Progenitor cell of endocrine pancreas (in vitro differentiated cells): ENCODE measurements at regions not wholly inside any gene's neighbourhood (a gene's known extent, or its start where the extent isn't known, plus 50 kb on each side); places are given as distances from the start of the nearest gene placed in this dataset.

ENCODE experiments used
- DNase-seq: peaks from one replicate; pipeline ENCODE4 v3.0.0; 2021; ENCODE audit warnings: low spot score; ENCODE audit not compliant: unreplicated experiment
- H3K27ac Mint-ChIP-seq: 2 replicates; pipeline ENCODE4 v1.8.0; 2021; ENCODE audit warnings: mild to moderate bottlenecking, moderate library complexity, mixed read lengths
- H3K27me3 Mint-ChIP-seq: 2 replicates; pipeline ENCODE4 v1.8.0; 2021; ENCODE audit warnings: mixed read lengths
- H3K36me3 Mint-ChIP-seq: 2 replicates; pipeline ENCODE4 v1.8.0; 2022; ENCODE audit warnings: mixed read lengths; ENCODE audit not compliant: insufficient read depth
- H3K4me1 Mint-ChIP-seq: 2 replicates; pipeline ENCODE4 v1.8.0; 2021; ENCODE audit warnings: low read depth, mixed read lengths
- H3K4me3 Mint-ChIP-seq: 2 replicates; pipeline ENCODE4 v1.8.0; 2021; ENCODE audit warnings: low read depth, mild to moderate bottlenecking, moderate library complexity, mixed read lengths
- H3K9me3 Mint-ChIP-seq: 2 replicates; pipeline ENCODE4 v1.8.0; 2021; ENCODE audit warnings: low read depth, mixed read lengths
- TF ChIP-seq, protein P1 (sequence below): fragments of 200-600 bp; sonication (generic); IDR thresholded peaks from one replicate; pipeline ENCODE4 v1.5.0; 2021; ENCODE audit warnings: antibody characterized with exemption, mild to moderate bottlenecking; ENCODE audit not compliant: unreplicated experiment

- Mint-ChIP-seq H3K36me3 (no peaks in the 10 kb centered on the region), H3K27ac (no peak overlapping the region), H3K4me1 (no peaks in the 10 kb centered on the region), H3K27me3 (peaks cover 6% of the 10 kb centered on the region), H3K4me3 (no peak overlapping the region), H3K9me3 (no peaks in the 10 kb centered on the region)
- TF ChIP-seq, protein P1, sequence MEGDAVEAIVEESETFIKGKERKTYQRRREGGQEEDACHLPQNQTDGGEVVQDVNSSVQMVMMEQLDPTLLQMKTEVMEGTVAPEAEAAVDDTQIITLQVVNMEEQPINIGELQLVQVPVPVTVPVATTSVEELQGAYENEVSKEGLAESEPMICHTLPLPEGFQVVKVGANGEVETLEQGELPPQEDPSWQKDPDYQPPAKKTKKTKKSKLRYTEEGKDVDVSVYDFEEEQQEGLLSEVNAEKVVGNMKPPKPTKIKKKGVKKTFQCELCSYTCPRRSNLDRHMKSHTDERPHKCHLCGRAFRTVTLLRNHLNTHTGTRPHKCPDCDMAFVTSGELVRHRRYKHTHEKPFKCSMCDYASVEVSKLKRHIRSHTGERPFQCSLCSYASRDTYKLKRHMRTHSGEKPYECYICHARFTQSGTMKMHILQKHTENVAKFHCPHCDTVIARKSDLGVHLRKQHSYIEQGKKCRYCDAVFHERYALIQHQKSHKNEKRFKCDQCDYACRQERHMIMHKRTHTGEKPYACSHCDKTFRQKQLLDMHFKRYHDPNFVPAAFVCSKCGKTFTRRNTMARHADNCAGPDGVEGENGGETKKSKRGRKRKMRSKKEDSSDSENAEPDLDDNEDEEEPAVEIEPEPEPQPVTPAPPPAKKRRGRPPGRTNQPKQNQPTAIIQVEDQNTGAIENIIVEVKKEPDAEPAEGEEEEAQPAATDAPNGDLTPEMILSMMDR: no peak
- DNase-seq: no peak
Observed at GRCh38 chr3:146838221-146838620, 233.1 kb upstream of the PLSCR5 start.

DNA sequence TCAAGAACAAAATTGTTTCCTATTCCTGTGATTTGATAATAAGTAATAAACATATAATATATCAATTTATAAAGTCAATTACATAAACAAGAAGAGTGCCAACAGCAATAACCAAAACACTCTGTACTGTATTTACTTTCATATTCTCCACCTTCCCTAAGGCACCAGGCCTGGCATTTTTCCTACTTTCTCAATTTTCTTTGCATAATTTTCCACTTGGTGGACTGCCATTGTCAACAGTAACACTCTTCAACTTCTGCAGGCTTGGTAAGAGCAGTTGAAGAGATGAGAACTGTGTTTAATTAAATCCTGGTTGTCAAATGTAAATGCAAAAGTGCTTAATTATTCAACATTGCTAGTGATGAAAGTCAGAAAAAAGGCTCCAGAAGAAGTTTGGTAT, 229.8 kb upstream of the PLSCR5 start:
- DNase-seq: no peak
- Mint-ChIP-seq H3K4me1 (no peaks in the 10 kb centered on the region), H3K27ac (no peak overlapping the region), H3K4me3 (no peak overlapping the region), H3K36me3 (no peaks in the 10 kb centered on the region), H3K9me3 (no peaks in the 10 kb centered on the region), H3K27me3 (no peaks in the 10 kb centered on the region)
- TF ChIP-seq, protein P1: no peak

GRCh38 chr3:146832857-146833458, 227.8 kb upstream of the PLSCR5 start:
- DNase-seq: no peak

GRCh38 chr3:146831659-146832058, 226.5 kb upstream of the PLSCR5 start:
- Mint-ChIP-seq H3K4me1 (no peaks in the 10 kb centered on the region), H3K27me3 (no peaks in the 10 kb centered on the region), H3K9me3 (no peaks in the 10 kb centered on the region), H3K36me3 (no peaks in the 10 kb centered on the region), H3K4me3 (no peak overlapping the region), H3K27ac (no peak overlapping the region)
- TF ChIP-seq, protein P1: no peak
- DNase-seq: no peak

More at GRCh38 chr3:146832857-146833458, 227.8 kb upstream of the PLSCR5 start:
- TF ChIP-seq, protein P1: no peak
- H3K9me3 Mint-ChIP-seq: no peaks in the 10 kb centered on the region
- H3K27ac Mint-ChIP-seq: no peak overlapping the region
- H3K4me3 Mint-ChIP-seq: no peak overlapping the region
- H3K27me3 Mint-ChIP-seq: no peaks in the 10 kb centered on the region
- no peaks in the 10 kb centered on the region for H3K4me1 Mint-ChIP-seq
- H3K36me3 Mint-ChIP-seq: no peaks in the 10 kb centered on the region

- no peaks in the 10 kb centered on the region for H3K9me3 Mint-ChIP-seq
- no peaks in the 10 kb centered on the region for H3K27me3 Mint-ChIP-seq
- H3K36me3 Mint-ChIP-seq: no peaks in the 10 kb centered on the region
- no peak overlapping the region for H3K4me3 Mint-ChIP-seq
- no peak overlapping the region for H3K27ac Mint-ChIP-seq
- TF ChIP-seq, protein P1: no peak
- no peak for DNase-seq
- no peaks in the 10 kb centered on the region for H3K4me1 Mint-ChIP-seq
Observed at GRCh38 chr3:146830231-146830630, 225.1 kb upstream of the PLSCR5 start.
